Keratinocyte (primary cell): ENCODE measurements at regions not wholly inside any gene's neighbourhood (a gene's known extent, or its start where the extent isn't known, plus 50 kb on each side); places are given as distances from the start of the nearest gene placed in this dataset.
A peak's percentile ranks its signal among the peaks of the same experiment; 100 is the strongest.

ENCODE experiments used
- DNase-seq: peaks from one replicate; pipeline ENCODE4 v3.0.0-alpha.2; 2011; ENCODE audit warnings: low read depth, missing footprints, low spot score
- FAIRE-seq: peaks from 2 replicates; lab custom pipeline; 2011; peaks lifted over from hg19 to GRCh38; lab: Jason Lieb, UNC
- H2AFZ ChIP-seq: 2 replicates; pipeline ENCODE4 v1.6.0; 2012; ENCODE audit warnings: low read length, control low read depth, inconsistent platforms; ENCODE audit not compliant: control insufficient read depth
- H3K27ac ChIP-seq: 2 replicates; pipeline ENCODE4 v1.5.1; 2011; ENCODE audit warnings: low read length; ENCODE audit not compliant: control insufficient read depth, insufficient read depth
- H3K27me3 ChIP-seq: 3 replicates; pipeline ENCODE4 v1.6.0; 2011; ENCODE audit warnings: low read length; ENCODE audit not compliant: control insufficient read depth, insufficient read depth; ENCODE audit errors: extremely low read depth
- H3K36me3 ChIP-seq, 2 experiments: 2 replicates in 1 of 2; 3 replicates in 1 of 2; pipeline ENCODE4 v1.5.1; 2011; ENCODE audit warnings: low read length in 2 of 2, mild to moderate bottlenecking in 1 of 2; ENCODE audit not compliant: control insufficient read depth in 2 of 2, insufficient read depth in 2 of 2; ENCODE audit errors: extremely low read depth in 1 of 2
- H3K4me1 ChIP-seq: 3 replicates; pipeline ENCODE4 v1.5.1; 2011; ENCODE audit warnings: low read length; ENCODE audit not compliant: control insufficient read depth, insufficient read depth; ENCODE audit errors: extremely low read depth
- H3K4me2 ChIP-seq: 3 replicates; pipeline ENCODE4 v1.6.0; 2011; ENCODE audit warnings: low read depth, low read length; ENCODE audit not compliant: control insufficient read depth, insufficient read depth; ENCODE audit errors: extremely low read depth
- H3K4me3 ChIP-seq, 3 experiments: fragments of 200-600 bp in 1 of 3; sonication (generic) in 1 of 3; 2 replicates in 2 of 3; 3 replicates in 1 of 3; pipeline ENCODE4 v1.5.1; 2011 to 2016; ENCODE audit warnings: low read length in 3 of 3, mild to moderate bottlenecking in 3 of 3, control low read depth in 2 of 3, inconsistent platforms in 1 of 3, low read depth in 1 of 3, mixed read lengths in 1 of 3, mixed run types in 1 of 3, moderate library complexity in 1 of 3; ENCODE audit not compliant: control insufficient read depth in 2 of 3, insufficient read depth in 2 of 3; ENCODE audit errors: extremely low read depth in 1 of 3
- H3K79me2 ChIP-seq: 2 replicates; pipeline ENCODE4 v1.6.0; 2012; ENCODE audit warnings: low read length; ENCODE audit not compliant: control insufficient read depth, insufficient read depth
- H3K9ac ChIP-seq: 3 replicates; pipeline ENCODE4 v1.6.0; 2011; ENCODE audit warnings: low read length; ENCODE audit not compliant: control insufficient read depth, insufficient read depth; ENCODE audit errors: extremely low read depth
- H3K9me1 ChIP-seq: 3 replicates; pipeline ENCODE4 v1.6.0; 2011; ENCODE audit warnings: low read length; ENCODE audit not compliant: control insufficient read depth, insufficient read depth; ENCODE audit errors: extremely low read depth
- H3K9me3 ChIP-seq: 2 replicates; pipeline ENCODE4 v1.5.1; 2012; ENCODE audit warnings: low read depth, low read length; ENCODE audit not compliant: control insufficient read depth
- H4K20me1 ChIP-seq: 3 replicates; pipeline ENCODE4 v1.6.0; 2011; ENCODE audit warnings: low read length; ENCODE audit not compliant: control insufficient read depth, insufficient read depth; ENCODE audit errors: extremely low read depth
- EZH2 ChIP-seq: IDR thresholded peaks from one replicate; pipeline ENCODE4 v1.6.1; 2012; ENCODE audit warnings: inconsistent platforms, mild to moderate bottlenecking, low read length, moderate library complexity
- dilution Hi-C: fragments of 300-500 bp; cut with MboI; formaldehyde crosslinking; loops from one replicate; pipeline ENCODE4 v1.7.0; 2020; ENCODE audit warnings: low sequenced_read_pairs; ENCODE audit not compliant: extremely low pct_ligation_motif_present
- TF ChIP-seq, protein P1 (sequence below), 3 experiments: IDR thresholded peaks in 1 of 3; conservative IDR thresholded peaks in 1 of 3; optimal IDR thresholded peaks in 1 of 3; 2 replicates in 2 of 3; 3 replicates in 1 of 3; pipeline versions ENCODE3 to v1.5.1; 2011; ENCODE audit warnings: low read length in 3 of 3, mild to moderate bottlenecking in 3 of 3, moderate library complexity in 2 of 3, control low read depth in 1 of 3, inconsistent platforms in 1 of 3; ENCODE audit not compliant: insufficient read depth in 2 of 3; ENCODE audit errors: extremely low read depth in 1 of 3

DNA sequence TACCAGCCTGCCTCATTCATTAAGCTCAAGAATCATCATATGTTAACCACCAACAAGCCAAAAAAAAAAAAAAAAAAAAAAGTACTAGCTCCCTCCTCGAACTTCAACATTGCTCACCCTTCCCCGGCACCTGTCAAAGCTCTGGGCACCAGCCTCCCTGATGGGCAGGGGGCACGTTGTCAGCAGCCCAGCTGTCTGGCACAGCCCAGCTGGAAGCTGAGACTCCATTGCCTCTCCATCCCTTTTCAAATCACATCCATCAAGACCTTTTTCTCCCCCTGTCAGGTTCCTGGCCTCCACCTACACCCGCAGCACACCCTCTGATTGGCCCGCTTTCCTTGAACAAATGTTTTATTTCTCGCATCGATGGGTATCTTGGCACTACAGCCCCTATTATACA is 913.3 kb upstream of the AUTS2 start:
- H3K9ac ChIP-seq, result no peak overlapping the region
- FAIRE-seq (no peak), DNase-seq (no peak)
- dilution Hi-C loops, result no loop called here
- H3K9me3 ChIP-seq, result no peaks in the 10 kb centered on the region
- H3K36me3 ChIP-seq, result no peaks in the 10 kb centered on the region
- H4K20me1 ChIP-seq, result no peaks in the 10 kb centered on the region
- no peaks in the 10 kb centered on the region for H3K9me1 ChIP-seq
- no peaks in the 10 kb centered on the region for H3K4me1 ChIP-seq
- no peak overlapping the region for H2AFZ ChIP-seq
- H3K4me3 ChIP-seq, result no peak overlapping the region
- H3K4me2 ChIP-seq, result no peak overlapping the region
- no peaks in the 10 kb centered on the region for H3K79me2 ChIP-seq
- TF ChIP-seq EZH2, result no peak
- TF ChIP-seq, protein P1, sequence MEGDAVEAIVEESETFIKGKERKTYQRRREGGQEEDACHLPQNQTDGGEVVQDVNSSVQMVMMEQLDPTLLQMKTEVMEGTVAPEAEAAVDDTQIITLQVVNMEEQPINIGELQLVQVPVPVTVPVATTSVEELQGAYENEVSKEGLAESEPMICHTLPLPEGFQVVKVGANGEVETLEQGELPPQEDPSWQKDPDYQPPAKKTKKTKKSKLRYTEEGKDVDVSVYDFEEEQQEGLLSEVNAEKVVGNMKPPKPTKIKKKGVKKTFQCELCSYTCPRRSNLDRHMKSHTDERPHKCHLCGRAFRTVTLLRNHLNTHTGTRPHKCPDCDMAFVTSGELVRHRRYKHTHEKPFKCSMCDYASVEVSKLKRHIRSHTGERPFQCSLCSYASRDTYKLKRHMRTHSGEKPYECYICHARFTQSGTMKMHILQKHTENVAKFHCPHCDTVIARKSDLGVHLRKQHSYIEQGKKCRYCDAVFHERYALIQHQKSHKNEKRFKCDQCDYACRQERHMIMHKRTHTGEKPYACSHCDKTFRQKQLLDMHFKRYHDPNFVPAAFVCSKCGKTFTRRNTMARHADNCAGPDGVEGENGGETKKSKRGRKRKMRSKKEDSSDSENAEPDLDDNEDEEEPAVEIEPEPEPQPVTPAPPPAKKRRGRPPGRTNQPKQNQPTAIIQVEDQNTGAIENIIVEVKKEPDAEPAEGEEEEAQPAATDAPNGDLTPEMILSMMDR (optimal IDR thresholded peaks at IDR 0.05 in 1 of 3, IDR thresholded peaks at IDR 0.05 in 1 of 3, conservative IDR thresholded peaks at IDR 0.05 in 1 of 3; ENCODE audit: extremely low read depth in 1 of 3, insufficient read depth in 2 of 3, low read length in 3 of 3), result no peak
- H3K27ac ChIP-seq, result no peak overlapping the region
- H3K27me3 ChIP-seq, result no peaks in the 10 kb centered on the region

DNA sequence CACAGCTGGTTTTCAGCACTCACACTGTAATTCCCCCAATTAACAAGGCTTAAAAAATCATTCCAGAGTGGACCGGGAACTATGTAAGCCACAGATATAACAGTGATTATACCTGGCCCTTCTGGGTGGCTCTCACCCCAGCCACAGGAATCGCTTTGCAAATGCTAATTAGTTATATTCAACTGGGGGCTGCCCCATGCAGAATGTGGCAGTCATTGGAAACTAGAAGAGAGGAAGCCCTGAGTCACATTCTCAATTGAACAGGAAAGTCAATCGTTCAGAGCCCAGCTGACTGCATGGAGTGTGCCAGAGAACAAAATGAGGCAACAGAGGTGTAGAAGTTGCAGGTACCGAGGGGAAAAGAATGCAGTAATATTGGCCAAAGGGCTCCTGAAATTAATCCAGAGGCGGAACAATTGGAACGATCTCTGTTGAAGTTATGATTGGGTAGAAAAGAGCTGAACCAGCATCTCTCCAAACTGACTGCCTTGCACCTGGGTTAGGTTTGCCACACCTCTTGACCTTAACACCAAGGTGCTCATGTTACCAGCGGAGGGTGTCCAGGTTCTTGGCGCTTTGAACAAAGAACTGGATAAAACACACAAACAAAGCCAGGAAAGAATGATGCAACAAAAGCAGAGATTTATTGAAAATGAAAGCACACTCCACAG is 909.7 kb upstream of the AUTS2 start:
- dilution Hi-C loops, result no loop called here
- Histone ChIP-seq H3K79me2 (no peaks in the 10 kb centered on the region), H3K9ac (no peak overlapping the region), H3K4me2 (peak overlapping the region; percentile 36), H3K36me3 (no peaks in the 10 kb centered on the region), H4K20me1 (no peaks in the 10 kb centered on the region), H3K9me1 (no peaks in the 10 kb centered on the region), H3K27ac (no peak overlapping the region), H3K9me3 (no peaks in the 10 kb centered on the region), H2AFZ (peak overlapping the region; percentile 37), H3K27me3 (no peaks in the 10 kb centered on the region), H3K4me1 (peaks cover 15% of the 10 kb centered on the region), H3K4me3 (no peak overlapping the region)
- no peak for DNase-seq
- no peak for TF ChIP-seq EZH2
- TF ChIP-seq, protein P1 (optimal IDR thresholded peaks at IDR 0.05 in 1 of 3, IDR thresholded peaks at IDR 0.05 in 1 of 3, conservative IDR thresholded peaks at IDR 0.05 in 1 of 3; ENCODE audit: extremely low read depth in 1 of 3, insufficient read depth in 2 of 3, low read length in 3 of 3), result no peak
- FAIRE-seq, result no peak
